Stimulated activated CD8-positive, alpha-beta memory T cell treated with anti-CD3 and anti-CD28 coated beads, Interleukin-15, amount 100 ng/mL, for 48 hours (primary cell): ENCODE measurements at regions not wholly inside any gene's neighbourhood (a gene's known extent, or its start where the extent isn't known, plus 50 kb on each side); places are given as distances from the start of the nearest gene placed in this dataset.

Experiments used
- DNase-seq, 2 donors: peaks; one replicate each; pipeline ENCODE4 v3.0.0-alpha.2; 2020; ENCODE audit warnings: low read depth in 2 of 2

GRCh38 chr12:58479401-58479800 is 440.9 kb downstream of the LRIG3 start:
- DNase-seq, result no peak

DNA sequence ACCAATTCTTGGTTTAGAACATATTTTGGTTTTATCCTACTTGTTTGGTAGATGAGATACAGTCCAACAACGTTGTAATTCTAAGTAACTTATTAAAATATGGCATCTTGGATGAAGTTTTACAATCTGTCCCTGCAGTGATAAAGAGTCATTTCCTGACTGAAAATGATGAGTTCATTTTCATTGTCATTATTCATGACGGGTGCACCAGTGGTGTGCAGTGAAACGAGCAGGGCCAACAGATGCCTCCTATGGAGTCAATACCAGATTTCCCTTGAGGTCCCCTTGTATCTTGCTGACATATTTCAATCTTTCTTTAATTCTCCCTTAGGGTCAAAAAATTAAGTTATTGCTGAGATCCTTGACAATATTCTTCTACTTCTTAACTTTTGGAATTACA is 438.5 kb downstream of the LRIG3 start:
- no peak for DNase-seq

- no peak for DNase-seq
Observed at GRCh38 chr12:58487255-58487654, 433.0 kb downstream of the LRIG3 start.

DNA sequence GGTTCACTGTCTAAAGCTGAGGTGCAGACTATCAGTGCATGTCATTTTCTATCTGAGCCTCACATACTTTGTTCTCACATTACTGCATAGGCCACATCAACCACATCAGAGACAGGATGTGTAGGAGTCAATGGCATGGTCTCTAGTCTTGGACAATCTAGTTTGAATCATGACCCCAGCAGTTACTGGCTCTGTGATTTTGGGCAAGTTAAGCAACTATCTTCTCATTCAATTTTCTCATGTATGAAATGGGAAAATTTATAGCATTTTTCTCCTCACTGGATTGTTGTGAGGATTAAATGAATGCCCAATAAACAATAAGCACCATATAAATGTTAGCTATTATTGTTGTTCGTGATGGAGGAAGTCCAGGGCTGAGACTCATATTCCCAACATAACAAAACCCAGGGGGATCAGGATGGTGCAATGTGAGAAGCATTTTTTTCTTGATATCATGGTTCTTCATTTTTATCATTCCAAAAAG is 432.6 kb downstream of the LRIG3 start:
- DNase-seq, result no peak

DNA sequence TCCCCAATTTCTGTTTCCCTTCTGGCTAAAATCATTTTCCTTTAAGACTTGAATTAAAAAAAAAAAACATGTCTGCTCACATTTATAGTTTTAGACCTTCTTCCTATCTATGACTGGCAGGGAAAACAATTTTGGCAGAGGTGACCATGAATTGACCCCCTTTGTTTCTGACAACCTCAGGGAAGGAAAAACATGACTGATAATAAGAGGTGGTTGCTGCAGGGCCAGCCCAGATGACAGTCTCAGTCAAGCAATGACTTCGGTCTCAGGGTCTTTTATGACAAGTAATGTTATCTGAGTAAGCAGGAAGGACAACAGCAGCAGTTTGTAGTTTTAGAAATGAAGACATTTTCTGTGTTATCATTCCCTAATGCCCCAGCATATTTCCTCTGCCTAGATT is 430.9 kb downstream of the LRIG3 start:
- DNase-seq, result no peak

GRCh38 chr12:58491306-58491705 is 429.0 kb downstream of the LRIG3 start:
- no peak for DNase-seq

DNA sequence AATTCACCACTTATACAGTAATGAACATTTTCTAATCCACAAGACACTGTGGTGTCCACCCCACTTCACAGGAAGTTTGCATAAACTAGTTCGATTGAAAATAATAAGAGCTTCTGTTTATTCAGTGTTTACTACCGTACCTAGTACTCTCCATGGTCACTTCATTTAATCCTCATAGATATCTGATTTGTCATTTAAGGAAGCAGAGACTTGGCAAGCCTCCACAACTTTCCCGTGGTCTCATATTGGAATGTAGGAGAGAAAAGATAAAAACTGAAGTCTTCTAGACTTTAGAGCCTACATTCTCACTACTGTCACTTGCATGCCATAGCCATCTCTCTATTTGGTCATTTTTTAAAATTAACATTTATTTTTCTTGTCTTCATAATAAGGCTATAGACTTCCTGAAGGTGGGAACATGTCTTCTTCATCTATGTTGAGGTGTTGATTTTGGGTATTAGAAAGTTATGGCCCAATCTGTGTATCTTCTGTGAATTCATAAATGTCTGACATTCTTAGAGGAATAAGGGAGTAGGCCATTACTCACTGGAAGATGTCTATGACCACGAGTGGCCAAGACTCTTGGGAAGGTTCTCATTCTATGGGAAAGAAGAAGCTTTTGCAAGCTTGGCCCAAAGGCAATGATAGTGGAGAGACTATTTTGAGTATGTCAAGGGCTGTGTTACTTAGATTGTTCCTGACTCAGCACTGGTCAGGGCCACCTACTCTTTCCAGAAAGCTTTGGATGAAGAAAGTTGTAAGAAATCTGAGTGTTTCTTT is 423.7 kb downstream of the LRIG3 start:
- no peak for DNase-seq

GRCh38 chr12:58500399-58500798 is 419.9 kb downstream of the LRIG3 start:
- DNase-seq, result no peak

- DNase-seq, result no peak
Observed at GRCh38 chr12:58502226-58502625, 418.1 kb downstream of the LRIG3 start.

DNA sequence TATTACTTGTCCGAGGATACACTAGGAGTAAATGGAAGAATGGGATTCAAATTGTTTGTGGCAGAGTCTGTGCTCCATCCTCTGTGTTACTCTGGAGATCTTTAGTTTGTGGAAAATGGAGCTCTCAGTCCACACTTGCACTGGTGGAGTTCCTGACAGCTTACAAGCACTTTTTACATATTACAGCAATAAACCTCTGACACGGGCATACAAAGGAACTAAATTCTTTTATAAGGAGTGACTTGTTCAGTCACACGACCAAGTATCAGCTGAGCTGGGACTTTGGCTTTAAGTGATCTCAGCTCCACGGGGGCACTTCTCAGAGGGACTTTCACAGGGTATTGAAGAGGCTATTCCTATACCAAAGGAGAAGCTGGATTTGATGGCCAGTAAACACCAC is 417.5 kb downstream of the LRIG3 start:
- no peak for DNase-seq

- no peak for DNase-seq
Observed at GRCh38 chr12:58503731-58504130, 416.6 kb downstream of the LRIG3 start.

DNA sequence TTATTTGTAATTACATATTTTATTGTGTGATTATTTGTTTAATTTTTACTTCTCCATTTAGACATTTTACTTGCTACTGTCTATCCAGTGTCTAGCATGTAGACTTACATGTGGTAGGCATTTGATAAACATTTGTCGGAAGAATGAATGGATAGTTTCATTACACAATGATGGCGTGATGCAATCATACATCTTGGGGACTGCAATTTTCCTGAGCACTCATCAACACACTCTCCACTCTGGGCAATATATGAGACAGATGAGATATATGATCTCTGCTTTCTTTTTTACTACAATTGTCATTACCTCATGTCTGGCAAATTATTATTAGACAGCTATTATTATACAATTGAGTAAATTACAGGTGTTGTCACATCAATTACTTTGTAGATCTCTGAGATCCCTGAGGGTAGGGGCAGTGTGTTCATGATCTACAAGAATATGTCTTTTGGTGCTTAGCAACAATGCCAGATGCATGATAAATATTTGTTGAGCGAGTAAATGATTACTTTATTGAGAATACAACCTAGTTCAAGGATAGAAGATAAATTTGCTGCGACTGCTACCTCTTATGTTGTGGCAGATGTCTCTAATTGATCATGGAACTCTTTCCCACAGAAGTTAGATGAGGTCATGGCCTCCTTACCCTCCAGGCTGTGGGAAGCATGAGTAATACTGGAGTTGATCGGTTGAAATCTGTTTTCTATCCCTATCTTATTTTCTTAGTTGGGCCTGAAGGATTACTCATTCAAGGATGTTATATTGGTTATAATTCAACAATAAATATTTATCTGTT is 416.0 kb downstream of the LRIG3 start:
- DNase-seq, result no peak

DNA sequence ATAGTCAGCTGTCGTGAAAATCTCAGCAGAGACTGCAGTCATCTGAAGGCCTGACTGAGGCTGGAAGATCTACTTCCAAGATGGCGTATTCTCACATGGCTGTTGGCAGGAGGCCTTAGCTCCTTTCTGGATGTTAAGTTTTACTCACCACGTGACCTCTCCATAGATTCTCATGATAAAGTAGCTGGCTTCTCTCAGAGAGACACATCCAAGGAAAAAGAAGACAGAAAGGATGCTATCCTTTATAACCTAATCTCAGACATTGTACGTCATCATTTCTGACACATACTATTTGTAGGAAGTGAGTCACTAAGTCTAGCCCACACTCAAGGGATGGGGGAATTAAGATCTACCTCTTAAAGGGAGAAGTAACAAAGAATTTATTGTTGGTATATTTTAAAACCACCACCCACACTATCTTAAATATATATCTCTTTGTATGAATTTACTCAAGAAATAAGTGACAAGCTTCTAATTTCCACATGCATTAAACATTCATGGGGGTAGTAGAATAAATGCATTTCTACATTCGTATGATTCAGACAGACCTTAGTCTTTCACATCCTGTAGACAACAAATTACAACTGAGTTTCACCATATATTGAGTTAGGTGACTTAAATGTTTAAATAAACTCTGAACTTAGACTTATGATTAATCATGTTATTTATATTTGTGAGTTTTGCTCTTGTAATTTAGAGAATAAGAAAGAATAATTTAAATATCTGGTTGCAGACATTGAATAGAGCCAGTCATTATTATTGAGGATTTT is 411.0 kb downstream of the LRIG3 start:
- DNase-seq, result no peak

- no peak for DNase-seq
Observed at GRCh38 chr12:58513301-58513834, 406.9 kb downstream of the LRIG3 start.

DNA sequence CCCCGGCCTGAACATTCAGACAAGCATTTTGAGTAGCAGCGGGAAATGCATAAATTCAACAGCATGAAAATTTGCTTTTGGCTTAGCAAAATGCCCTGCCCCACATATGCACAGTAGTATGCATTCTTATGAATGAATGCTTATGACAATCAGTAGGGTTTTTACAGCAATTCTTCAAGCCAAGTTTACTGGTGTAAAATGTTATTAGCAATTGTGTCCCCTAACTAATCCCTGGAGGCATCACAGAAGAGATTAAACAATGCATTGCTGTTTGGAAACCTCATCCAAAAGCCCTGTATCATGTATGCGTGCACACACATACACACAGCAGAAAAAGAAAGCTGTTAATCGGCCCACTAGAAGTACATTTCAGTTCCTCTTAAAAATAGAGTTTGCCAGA is 406.5 kb downstream of the LRIG3 start:
- DNase-seq, result no peak

DNA sequence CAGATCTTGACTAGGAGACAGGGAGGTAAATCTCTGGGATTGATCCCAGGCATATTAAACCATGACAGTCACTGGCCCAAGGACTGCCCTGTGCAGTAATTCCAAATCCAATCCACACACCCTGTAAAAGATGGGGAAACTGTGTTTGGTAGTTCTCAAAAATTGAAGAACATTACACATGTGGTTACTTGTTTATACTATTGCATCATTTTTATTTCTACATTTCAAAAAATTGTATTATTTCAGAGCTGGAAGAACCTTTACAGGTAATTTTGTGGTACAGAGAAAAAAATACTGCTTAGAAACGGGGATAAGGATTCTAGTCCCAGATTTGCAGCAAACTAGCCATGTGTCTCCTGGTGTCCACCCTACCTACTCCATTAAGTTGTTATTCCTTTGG is 400.5 kb downstream of the LRIG3 start:
- no peak for DNase-seq

DNA sequence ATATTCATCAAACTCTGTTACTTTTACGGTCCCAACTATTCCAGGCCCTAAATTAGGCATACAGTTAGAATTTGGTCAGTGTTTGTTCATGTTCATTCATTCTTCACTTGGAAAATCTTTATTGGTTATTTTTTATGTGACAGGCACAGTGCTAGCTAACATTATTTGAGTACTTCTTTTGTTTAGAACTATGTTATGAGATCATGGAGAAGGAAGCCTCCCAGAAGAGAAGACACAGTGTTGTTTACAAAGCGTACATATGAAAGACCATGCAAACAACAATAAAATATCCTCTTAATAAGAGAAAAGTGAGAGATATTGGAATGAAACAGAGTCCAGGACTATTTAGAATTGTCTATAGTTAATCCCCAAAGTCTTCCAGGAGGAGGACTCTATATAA is 399.2 kb downstream of the LRIG3 start:
- DNase-seq, result no peak

DNA sequence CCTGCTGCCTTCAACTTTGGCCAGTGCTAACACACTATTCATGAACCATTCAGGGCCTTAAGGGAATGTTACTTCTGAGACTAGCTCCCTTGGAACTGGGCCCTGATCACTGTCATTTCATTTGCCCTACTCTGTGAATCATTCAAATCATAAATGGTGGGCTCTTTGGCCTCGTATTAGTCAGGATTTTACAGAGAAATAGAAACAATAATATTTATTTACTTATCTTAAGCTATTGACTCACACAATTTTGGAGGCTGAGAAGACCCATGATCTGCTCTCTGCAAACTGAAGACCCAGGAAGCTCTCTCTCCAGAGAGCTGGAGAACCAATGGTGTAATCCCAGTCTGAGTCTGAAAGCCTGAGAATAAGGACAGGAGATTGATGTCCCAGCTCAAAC is 398.5 kb downstream of the LRIG3 start:
- DNase-seq, result no peak

- no peak for DNase-seq
Observed at GRCh38 chr12:58523360-58523759, 396.9 kb downstream of the LRIG3 start.

DNA sequence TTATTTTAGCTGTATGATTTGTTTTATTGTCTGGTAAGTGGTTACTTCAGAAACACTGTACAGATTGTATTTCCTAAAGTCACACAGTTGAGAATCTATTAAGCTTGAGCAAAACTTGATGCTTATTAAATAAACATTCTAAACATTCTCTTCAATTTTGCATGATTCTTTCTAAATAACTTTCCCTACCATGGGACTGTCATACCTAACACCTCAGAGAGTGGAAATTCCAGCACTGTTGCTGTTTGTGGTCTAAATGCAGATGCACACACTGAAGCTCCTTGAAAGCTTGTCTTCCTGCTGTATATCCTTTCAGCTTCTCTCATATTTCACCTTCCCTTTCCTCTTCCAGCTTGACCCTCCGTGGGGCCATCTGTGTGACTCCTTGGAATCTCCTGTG is 392.0 kb downstream of the LRIG3 start:
- DNase-seq, result no peak

DNA sequence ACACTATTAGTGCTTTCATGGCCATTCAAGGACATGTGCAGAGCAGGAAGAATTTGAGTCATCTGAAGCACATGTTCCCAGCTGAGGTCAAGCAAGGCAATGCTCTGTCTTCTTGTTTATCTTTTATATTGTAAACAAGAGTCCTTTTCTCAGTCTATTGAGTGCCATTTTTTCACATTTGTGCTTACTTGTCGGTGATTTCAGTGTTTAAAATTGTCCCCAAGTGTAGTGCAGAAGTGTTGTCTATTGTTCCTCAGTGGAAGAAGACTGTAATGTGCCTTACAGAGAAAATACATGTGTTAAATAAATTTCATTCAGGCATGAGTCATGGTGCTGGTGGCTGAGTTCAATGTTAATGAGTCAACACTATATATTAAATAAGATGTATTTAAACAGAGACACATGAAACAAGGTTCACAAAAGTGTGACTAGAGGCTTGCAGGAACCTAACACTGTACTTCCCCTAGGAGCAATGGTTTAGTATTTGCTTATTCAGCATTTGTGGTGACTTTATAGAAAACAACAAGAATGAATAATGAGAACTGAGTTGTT is 391.1 kb downstream of the LRIG3 start:
- DNase-seq, result no peak
